ENCODE measurements at regions not wholly inside any gene's neighbourhood (a gene's known extent, or its start where the extent isn't known, plus 50 kb on each side); places are given as distances from the start of the nearest gene placed in this dataset.

DNA sequence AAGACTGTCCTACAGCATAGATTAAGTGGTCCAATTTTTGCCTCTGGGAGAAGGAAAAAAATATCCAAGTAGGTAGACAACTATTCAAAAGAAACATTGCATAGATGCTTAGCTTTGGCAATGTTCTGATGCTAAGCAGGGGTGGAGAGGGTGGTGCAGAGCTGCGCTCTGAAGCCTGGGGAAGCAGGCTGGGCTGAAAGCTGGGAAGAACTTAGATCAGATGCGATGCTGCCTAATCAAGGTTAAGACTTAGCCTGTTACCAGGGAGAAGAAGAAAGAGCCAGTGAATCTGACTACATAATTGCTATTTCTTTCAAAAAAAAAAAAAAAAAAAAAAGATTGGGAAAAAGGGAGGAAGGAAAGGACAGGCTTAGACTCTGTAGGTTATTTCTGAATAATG, 89.0 kb upstream of the SCOC start:
- no peaks in the 10 kb centered on the region for H4K20me1 ChIP-seq (ENCODE audit: insufficient read depth)
- H3K79me2 ChIP-seq (ENCODE audit: insufficient read depth, low read length), result no peaks in the 10 kb centered on the region
- no peaks in the 10 kb centered on the region for H3K9me2 ChIP-seq (ENCODE audit: insufficient read depth)
- ChIA-PET CTCF (interaction anchor here (1.5 kb wide), 1 partner anchor 46 kb away, joined by 3 read pairs; no protein-coding TSS in a partner anchor), RAD21 (ENCODE audit: low non-redundant PET in 1 of 2, low total read pairs in 2 of 2, uncharacterized antibody in 2 of 2, unreplicated experiment in 2 of 2) (no interaction called here), POLR2A (interaction anchor here (0.6 kb wide), 1 partner anchor 956 kb away, joined by 3 read pairs; no protein-coding TSS in a partner anchor)
- DNase-seq (ENCODE audit: low read depth, low spot score) (no peak), ATAC-seq (no peak)
- H3K27me3 ChIP-seq (ENCODE audit: insufficient read depth, low read length), result peaks cover 5% of the 10 kb centered on the region; the same call in 1 of the 2 replicates
- no peak overlapping the region for H3K4me2 ChIP-seq (ENCODE audit: low read length)
- H3K27ac ChIP-seq (ENCODE audit: low read depth, low read length), result no peak overlapping the region
- H3K9me3 ChIP-seq (ENCODE audit: control insufficient read depth in 1 of 2, insufficient read depth in 1 of 2, low read depth in 1 of 2, low read length in 2 of 2), result peaks cover 0 to 7% of the 10 kb centered on the region in 2 experiments; a peak in 1 of 4 replicates
- intact Hi-C loops (cut with micrococcal nuclease), result no loop called here
- TF ChIP-seq YY1 (IDR thresholded peaks at IDR 0.05; ENCODE audit: extremely low read depth, insufficient replicate concordance, low read depth, low read length) (no peak), POLR2AphosphoS5 (IDR thresholded peaks at IDR 0.05; ENCODE audit: low read depth, low read length) (no peak), REST (IDR thresholded peaks at IDR 0.05; ENCODE audit: low read depth) (no peak), ZFX (IDR thresholded peaks at IDR 0.05) (no peak), SP1 (IDR thresholded peaks at IDR 0.05; ENCODE audit: low read depth) (no peak), JUND (IDR thresholded peaks at IDR 0.05) (no peak), EGR1 (IDR thresholded peaks at IDR 0.05; ENCODE audit: low read depth) (no peak)
- H3K4me1 ChIP-seq (ENCODE audit: control insufficient read depth in 1 of 2, insufficient read depth in 2 of 2, low read length in 2 of 2), result no peaks in the 10 kb centered on the region
- H3K36me3 ChIP-seq (ENCODE audit: control insufficient read depth in 1 of 2, insufficient read depth in 2 of 2, low read length in 2 of 2), result no peaks in the 10 kb centered on the region
- BruUV-seq (replicated peaks), result no TSS peak
- H3K9ac ChIP-seq (ENCODE audit: low read length), result no peak overlapping the region
- no peak overlapping the region for H2AFZ ChIP-seq (ENCODE audit: low read depth, low read length, poor library complexity, severe bottlenecking)
- H3K4me3 ChIP-seq (replicated peaks in 1 of 2; ENCODE audit: low read depth in 1 of 2, low read length in 2 of 2), result no peak overlapping the region

Measured in HCT116 (cell line).